Trophoblast cell (in vitro differentiated cells and primary cell): ENCODE measurements at regions not wholly inside any gene's neighbourhood (a gene's known extent, or its start where the extent isn't known, plus 50 kb on each side); places are given as distances from the start of the nearest gene placed in this dataset.

ENCODE experiments used
- DNase-seq, 2 donors: peaks; one replicate each; pipeline ENCODE4 v3.0.0-alpha.2; 2016
- H2AFZ ChIP-seq: 2 replicates; pipeline ENCODE4 v1.6.1; 2013; ENCODE audit warnings: low read length, moderate library complexity, mild to moderate bottlenecking; ENCODE audit not compliant: insufficient read depth, poor library complexity
- H2AK5ac ChIP-seq: 2 replicates; pipeline ENCODE4 v1.6.1; 2013; ENCODE audit warnings: mild to moderate bottlenecking, low read length
- H2BK120ac ChIP-seq: 2 replicates; pipeline ENCODE4 v1.6.1; 2013; ENCODE audit warnings: low read length, mild to moderate bottlenecking, moderate library complexity; ENCODE audit not compliant: insufficient read depth, poor library complexity
- H2BK12ac ChIP-seq: 2 replicates; pipeline ENCODE4 v1.6.1; 2013; ENCODE audit warnings: mild to moderate bottlenecking, low read length, moderate library complexity
- H2BK5ac ChIP-seq: 2 replicates; pipeline ENCODE4 v1.6.1; 2013; ENCODE audit warnings: low read length, low read depth, moderate library complexity, mild to moderate bottlenecking; ENCODE audit not compliant: poor library complexity
- H3K14ac ChIP-seq: 2 replicates; pipeline ENCODE4 v1.6.1; 2013; ENCODE audit warnings: mild to moderate bottlenecking, low read length
- H3K18ac ChIP-seq: 2 replicates; pipeline ENCODE4 v1.6.1; 2013; ENCODE audit warnings: mild to moderate bottlenecking, low read length
- H3K23ac ChIP-seq: 2 replicates; pipeline ENCODE4 v1.6.1; 2013; ENCODE audit warnings: low read length
- H3K27ac ChIP-seq: 2 replicates; pipeline ENCODE4 v1.5.1; 2013; ENCODE audit warnings: low read depth, mild to moderate bottlenecking, inconsistent platforms, low read length, moderate library complexity
- H3K27me3 ChIP-seq: 2 replicates; pipeline ENCODE4 v1.6.1; 2013; ENCODE audit warnings: inconsistent platforms, mild to moderate bottlenecking, low read length, moderate library complexity; ENCODE audit not compliant: insufficient read depth
- H3K36me3 ChIP-seq, 2 experiments: 1 replicate in 1 of 2; 2 replicates in 1 of 2; pipeline ENCODE4 v1.6.1; 2013; ENCODE audit warnings: low read length in 2 of 2, mild to moderate bottlenecking in 2 of 2, moderate library complexity in 1 of 2; ENCODE audit not compliant: insufficient read depth in 2 of 2, control insufficient read depth in 1 of 2
- H3K4ac ChIP-seq: 2 replicates; pipeline ENCODE4 v1.6.1; 2013; ENCODE audit warnings: low read depth, mild to moderate bottlenecking, low read length, moderate library complexity
- H3K4me1 ChIP-seq, 2 experiments: 1 replicate in 1 of 2; 2 replicates in 1 of 2; pipeline ENCODE4 v1.6.1; 2013; ENCODE audit warnings: low read length in 2 of 2, mild to moderate bottlenecking in 2 of 2, moderate library complexity in 1 of 2; ENCODE audit not compliant: insufficient read depth in 2 of 2, control insufficient read depth in 1 of 2
- H3K4me2 ChIP-seq: 2 replicates; pipeline ENCODE4 v1.6.1; 2013; ENCODE audit warnings: inconsistent platforms, mild to moderate bottlenecking, low read length, moderate library complexity
- H3K4me3 ChIP-seq: 2 replicates; pipeline ENCODE4 v1.5.1; 2013; ENCODE audit warnings: mild to moderate bottlenecking, low read depth, low read length, inconsistent platforms
- H3K79me1 ChIP-seq: one replicate; pipeline ENCODE4 v1.6.1; 2013; ENCODE audit warnings: low read length
- H3K79me2 ChIP-seq: 2 replicates; pipeline ENCODE4 v1.6.1; 2013; ENCODE audit warnings: low read length, mild to moderate bottlenecking; ENCODE audit not compliant: control insufficient read depth, insufficient read depth, poor library complexity
- H3K9ac ChIP-seq: 2 replicates; pipeline ENCODE4 v1.6.1; 2013; ENCODE audit warnings: mild to moderate bottlenecking, low read length
- H3K9me3 ChIP-seq: 2 replicates; pipeline ENCODE4 v1.6.1; 2013; ENCODE audit warnings: low read depth, mild to moderate bottlenecking, control low read depth, inconsistent platforms, low read length; ENCODE audit not compliant: insufficient read depth
- H4K12ac ChIP-seq: 2 replicates; pipeline ENCODE4 v1.6.1; 2013; ENCODE audit warnings: low read depth, mild to moderate bottlenecking, low read length, moderate library complexity
- H4K8ac ChIP-seq: 2 replicates; pipeline ENCODE4 v1.6.1; 2013; ENCODE audit warnings: low read depth, mild to moderate bottlenecking, low read length, moderate library complexity
- H4K91ac ChIP-seq: one replicate; pipeline ENCODE4 v1.6.1; 2013; ENCODE audit warnings: low read depth, mild to moderate bottlenecking, low read length, moderate library complexity
- WGBS: extraction: QIAGEN DNeasy Blood & Tissue Kit; methylation state at CpG from one replicate; pipeline ENCODE4 v1.1.7; 2013; ENCODE audit warnings: missing lambda C conversion rate; ENCODE audit not compliant: insufficient read length, insufficient coverage; ENCODE audit errors: extremely low coverage; 5-methylcytosine and 5-hydroxymethylcytosine counted together

DNA sequence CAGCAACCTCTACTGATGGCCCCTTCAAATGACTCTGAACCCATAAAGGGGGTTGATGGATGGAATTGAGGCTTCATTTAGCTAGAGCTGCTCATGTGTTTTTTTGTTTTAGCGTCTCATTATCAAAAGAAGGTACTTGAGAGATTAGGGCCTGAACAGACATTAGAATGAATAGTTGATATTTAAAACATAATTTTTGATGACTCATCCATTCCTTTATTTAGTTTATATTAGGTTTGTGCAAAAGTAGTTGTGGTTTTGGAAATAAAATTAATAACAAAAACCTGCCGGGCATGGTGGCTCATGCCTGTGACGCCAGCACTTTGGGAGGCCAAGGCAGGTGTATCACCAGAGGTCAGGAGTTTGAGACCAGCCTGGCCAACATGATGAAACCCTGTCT, 485.9 kb downstream of the PSAT1 start:
- Histone ChIP-seq H3K9me3 (no peaks in the 10 kb centered on the region), H3K4me3 (no peak overlapping the region), H4K12ac (no peak overlapping the region), H4K8ac (no peak overlapping the region), H3K4ac (no peak overlapping the region), H3K9ac (no peak overlapping the region), H3K4me1 (no peaks in the 10 kb centered on the region), H4K91ac (no peak overlapping the region), H2BK5ac (no peak overlapping the region), H3K36me3 (no peaks in the 10 kb centered on the region), H2BK12ac (no peak overlapping the region), H3K79me1 (no peaks in the 10 kb centered on the region), H3K4me2 (no peak overlapping the region), H3K27me3 (no peaks in the 10 kb centered on the region), H3K18ac (no peak overlapping the region), H3K27ac (no peak overlapping the region), H3K14ac (no peak overlapping the region), H2AK5ac (no peak overlapping the region), H2AFZ (no peak overlapping the region), H2BK120ac (no peak overlapping the region), H3K23ac (no peak overlapping the region), H3K79me2 (no peaks in the 10 kb centered on the region)
- WGBS = no CpG with 5 or more reads among the region's 3 CpGs
- no peak for DNase-seq

DNA sequence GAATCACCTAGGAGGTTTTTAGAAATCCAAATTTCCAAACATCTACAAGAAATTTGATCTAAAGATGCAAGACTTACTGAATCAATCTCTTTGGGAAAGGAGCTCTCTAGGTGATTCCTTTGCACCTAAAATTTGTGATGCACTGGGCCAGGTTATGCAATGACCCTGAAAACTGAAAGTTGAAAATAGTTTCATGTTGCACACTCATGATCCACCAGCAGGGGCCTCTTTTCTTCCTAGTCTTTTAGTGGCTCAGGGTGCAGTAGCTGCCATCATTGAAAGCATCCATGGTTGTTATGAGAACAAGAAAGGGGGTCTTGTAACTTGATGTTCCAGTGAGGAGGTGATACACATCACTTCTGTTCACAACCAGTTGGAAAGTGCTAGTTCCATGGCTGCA, 486.8 kb downstream of the PSAT1 start:
- H2BK5ac ChIP-seq = no peak overlapping the region
- DNase-seq = peak in 1 of 2 donors; percentile 16
- no peak overlapping the region for H3K27ac ChIP-seq
- no peak overlapping the region for H2BK12ac ChIP-seq
- no peak overlapping the region for H3K4ac ChIP-seq
- no peaks in the 10 kb centered on the region for H3K79me2 ChIP-seq
- no peak overlapping the region for H3K4me3 ChIP-seq
- H3K9me3 ChIP-seq = no peaks in the 10 kb centered on the region
- H3K36me3 ChIP-seq = no peaks in the 10 kb centered on the region
- no peak overlapping the region for H4K8ac ChIP-seq
- no peak overlapping the region for H3K23ac ChIP-seq
- no peak overlapping the region for H3K4me2 ChIP-seq
- H2AFZ ChIP-seq = no peak overlapping the region
- H2AK5ac ChIP-seq = no peak overlapping the region
- no peak overlapping the region for H3K14ac ChIP-seq
- H3K18ac ChIP-seq = no peak overlapping the region
- no peak overlapping the region for H3K9ac ChIP-seq
- no peak overlapping the region for H2BK120ac ChIP-seq
- no peak overlapping the region for H4K91ac ChIP-seq
- H3K4me1 ChIP-seq = no peaks in the 10 kb centered on the region
- no peak overlapping the region for H4K12ac ChIP-seq
- H3K79me1 ChIP-seq = no peaks in the 10 kb centered on the region
- H3K27me3 ChIP-seq = no peaks in the 10 kb centered on the region

DNA sequence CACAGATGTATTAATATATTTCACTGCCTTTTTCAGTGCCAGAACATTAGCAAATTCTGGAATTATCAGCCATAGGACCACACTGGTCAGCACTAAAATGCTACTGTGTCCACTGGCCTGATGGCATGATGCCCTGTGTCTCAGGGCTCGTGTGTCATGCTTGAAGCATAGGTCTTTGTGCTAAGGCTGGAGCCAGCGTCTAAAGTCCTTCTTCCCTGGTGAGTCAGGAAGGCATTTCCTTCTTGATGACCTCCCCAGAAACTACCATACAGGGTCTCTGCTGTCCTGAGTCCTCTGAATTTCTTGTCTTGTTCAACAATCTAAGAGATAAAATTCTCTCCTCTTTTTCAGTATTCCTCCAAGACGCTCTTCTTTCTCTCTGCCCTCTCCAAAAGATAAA, 489.9 kb downstream of the PSAT1 start:
- no peaks in the 10 kb centered on the region for H3K27me3 ChIP-seq
- H3K36me3 ChIP-seq = no peaks in the 10 kb centered on the region
- H2BK12ac ChIP-seq = no peak overlapping the region
- H3K4me3 ChIP-seq = no peak overlapping the region
- no peak overlapping the region for H3K27ac ChIP-seq
- no peak overlapping the region for H4K12ac ChIP-seq
- H3K9ac ChIP-seq = no peak overlapping the region
- H3K23ac ChIP-seq = no peak overlapping the region
- H3K79me1 ChIP-seq = no peaks in the 10 kb centered on the region
- no peak overlapping the region for H2BK120ac ChIP-seq
- H2AFZ ChIP-seq = no peak overlapping the region
- no peak overlapping the region for H2BK5ac ChIP-seq
- H4K91ac ChIP-seq = no peak overlapping the region
- H3K4me1 ChIP-seq = no peaks in the 10 kb centered on the region
- no peak overlapping the region for H4K8ac ChIP-seq
- H3K4me2 ChIP-seq = no peak overlapping the region
- H3K14ac ChIP-seq = no peak overlapping the region
- no peak overlapping the region for H2AK5ac ChIP-seq
- no peak overlapping the region for H3K4ac ChIP-seq
- no CpG with 5 or more reads among the region's 3 CpGs for WGBS
- no peak for DNase-seq
- no peak overlapping the region for H3K18ac ChIP-seq
- H3K9me3 ChIP-seq = no peaks in the 10 kb centered on the region
- H3K79me2 ChIP-seq = no peaks in the 10 kb centered on the region

DNA sequence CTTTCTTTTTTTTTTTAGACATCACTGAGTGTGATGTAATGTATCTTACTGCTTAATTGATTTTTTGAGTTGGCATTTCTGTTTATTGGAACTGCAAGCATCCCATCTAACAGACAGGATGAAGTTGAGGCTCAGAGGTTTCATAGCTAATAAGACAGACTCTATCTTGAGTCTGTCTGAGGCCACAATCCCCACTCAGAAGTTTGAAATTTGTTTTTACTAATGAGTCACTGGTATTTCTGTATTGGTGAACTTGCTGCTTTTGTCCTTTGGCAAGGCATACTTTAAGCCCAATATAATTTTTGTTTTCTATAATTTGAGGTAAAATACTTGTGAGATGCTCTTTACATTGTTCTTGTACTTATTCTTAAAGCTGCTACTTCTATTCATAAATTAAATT, 491.2 kb downstream of the PSAT1 start:
- H2AK5ac ChIP-seq = no peak overlapping the region
- no peak overlapping the region for H2BK12ac ChIP-seq
- H3K4me1 ChIP-seq = no peaks in the 10 kb centered on the region
- no peak overlapping the region for H3K18ac ChIP-seq
- H3K4me3 ChIP-seq = no peak overlapping the region
- no peak overlapping the region for H3K23ac ChIP-seq
- no peak overlapping the region for H2BK120ac ChIP-seq
- no peak overlapping the region for H3K9ac ChIP-seq
- no peak overlapping the region for H2AFZ ChIP-seq
- no peak overlapping the region for H3K4me2 ChIP-seq
- DNase-seq = no peak
- no peaks in the 10 kb centered on the region for H3K9me3 ChIP-seq
- no peaks in the 10 kb centered on the region for H3K79me1 ChIP-seq
- no peak overlapping the region for H3K4ac ChIP-seq
- H3K14ac ChIP-seq = no peak overlapping the region
- H3K36me3 ChIP-seq = no peaks in the 10 kb centered on the region
- H3K27ac ChIP-seq = no peak overlapping the region
- H4K12ac ChIP-seq = no peak overlapping the region
- H3K79me2 ChIP-seq = no peaks in the 10 kb centered on the region
- no peak overlapping the region for H2BK5ac ChIP-seq
- no peak overlapping the region for H4K91ac ChIP-seq
- no peaks in the 10 kb centered on the region for H3K27me3 ChIP-seq
- H4K8ac ChIP-seq = no peak overlapping the region

GRCh38 chr9:78791779-78792178, 494.9 kb downstream of the PSAT1 start:
- no peak overlapping the region for H3K4me2 ChIP-seq
- H3K36me3 ChIP-seq = no peaks in the 10 kb centered on the region
- H3K9me3 ChIP-seq = no peaks in the 10 kb centered on the region
- H3K79me2 ChIP-seq = no peaks in the 10 kb centered on the region
- H3K18ac ChIP-seq = no peak overlapping the region
- H2BK120ac ChIP-seq = no peak overlapping the region
- H3K4ac ChIP-seq = no peak overlapping the region
- WGBS = no CpG with 5 or more reads among the region's 2 CpGs
- H3K79me1 ChIP-seq = no peaks in the 10 kb centered on the region
- H2AFZ ChIP-seq = no peak overlapping the region
- no peak overlapping the region for H2BK12ac ChIP-seq
- no peak overlapping the region for H4K12ac ChIP-seq
- H3K23ac ChIP-seq = no peak overlapping the region
- H3K4me1 ChIP-seq = no peaks in the 10 kb centered on the region
- H4K91ac ChIP-seq = no peak overlapping the region
- no peaks in the 10 kb centered on the region for H3K27me3 ChIP-seq
- no peak overlapping the region for H3K14ac ChIP-seq
- H2BK5ac ChIP-seq = no peak overlapping the region
- H3K4me3 ChIP-seq = no peak overlapping the region
- no peak overlapping the region for H3K27ac ChIP-seq
- DNase-seq = no peak
- H2AK5ac ChIP-seq = no peak overlapping the region
- no peak overlapping the region for H3K9ac ChIP-seq
- no peak overlapping the region for H4K8ac ChIP-seq
